CD4-positive, alpha-beta T cell treated with Interleukin-17A for 1 hour (primary cell): ENCODE measurements at regions not wholly inside any gene's neighbourhood (a gene's known extent, or its start where the extent isn't known, plus 50 kb on each side); places are given as distances from the start of the nearest gene placed in this dataset.
"Not testable (repeated sequence)": the region's sequence is repeated elsewhere in the genome, so short reads cannot be mapped to it uniquely, and the experiment has no call there.

Experiments used
- DNase-seq: peaks from one replicate; pipeline ENCODE4 v3.0.0-alpha.2; 2020

DNA sequence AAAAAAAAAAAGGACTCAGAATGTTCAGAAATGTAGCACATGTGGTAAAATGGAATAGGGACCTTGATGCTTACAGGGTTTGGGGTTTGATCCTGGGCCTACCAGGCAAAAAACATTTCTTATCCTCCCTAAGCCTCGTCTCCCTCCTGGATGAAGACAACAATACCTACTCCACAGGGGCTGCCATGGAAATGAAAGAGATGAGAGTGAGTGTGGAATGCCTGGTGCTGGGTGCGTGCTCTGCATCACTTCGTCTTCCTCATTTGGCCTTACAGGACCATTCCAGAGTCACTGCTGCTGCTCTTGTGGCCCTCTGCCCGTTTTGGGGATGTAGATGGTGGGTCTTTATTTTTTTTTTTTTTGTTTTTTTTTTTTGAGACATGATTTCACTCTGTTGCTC, 692.9 kb upstream of the EEF2KMT start:
- no peak for DNase-seq

DNA sequence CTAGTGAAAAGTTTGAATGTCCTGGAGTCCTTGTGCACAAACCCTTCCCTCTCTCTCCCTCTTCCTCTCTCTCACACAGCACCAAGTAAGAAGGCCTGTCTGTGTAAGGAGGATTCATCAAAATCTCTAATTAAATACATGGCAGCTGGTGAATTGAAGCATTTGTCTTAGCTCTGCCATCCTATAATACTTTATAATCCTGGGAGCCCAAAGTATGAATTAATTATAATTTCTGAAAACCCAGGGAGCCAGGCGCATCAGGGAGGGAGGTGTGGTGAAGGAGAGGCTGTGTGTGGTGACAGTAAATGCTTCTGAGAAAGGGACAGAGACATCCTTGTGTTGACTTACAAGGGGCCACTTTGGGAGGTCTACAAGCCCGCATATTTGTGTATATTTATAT, 691.4 kb upstream of the EEF2KMT start:
- no peak for DNase-seq

DNA sequence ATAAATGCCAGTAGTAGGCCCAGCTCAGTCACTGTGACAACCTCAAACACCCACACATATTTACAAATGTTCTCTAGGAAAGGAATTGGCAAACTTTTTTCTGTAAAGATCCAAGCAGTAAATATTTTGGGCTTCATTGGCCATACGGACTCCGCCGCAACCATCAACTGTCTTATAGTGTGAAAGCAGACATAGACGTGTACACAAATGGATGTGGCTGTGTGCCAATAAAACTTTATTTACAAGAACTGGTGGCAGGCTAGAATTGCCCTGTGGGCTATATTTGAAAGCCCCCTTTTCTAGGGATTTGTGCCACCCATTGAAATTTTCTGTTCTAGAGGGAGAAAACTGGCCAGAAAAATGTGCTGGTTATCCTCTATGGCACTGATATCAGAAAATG, 683.8 kb upstream of the EEF2KMT start:
- no peak for DNase-seq

GRCh38 chr16:5776876-5777275, 679.3 kb upstream of the EEF2KMT start:
- no peak for DNase-seq

DNA sequence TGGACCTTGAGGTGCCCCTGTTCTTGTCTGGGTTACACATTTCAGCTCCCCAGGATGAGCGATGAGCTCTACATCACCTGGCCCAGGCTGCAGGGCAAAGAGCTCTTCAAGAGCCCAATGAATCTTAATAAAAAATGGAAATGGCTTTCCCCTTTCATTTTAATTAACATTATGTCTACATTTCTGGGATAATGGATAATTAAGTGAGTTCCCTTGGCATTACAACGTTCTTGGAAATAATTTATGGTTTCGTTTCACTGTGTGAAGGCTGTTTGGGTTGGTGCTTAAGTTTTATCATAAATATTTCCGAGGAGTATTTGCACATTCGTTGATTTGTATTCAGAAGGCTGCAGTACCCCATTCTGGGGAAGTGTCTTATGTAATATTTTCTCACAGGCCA, 678.3 kb upstream of the EEF2KMT start:
- DNase-seq, result no peak

GRCh38 chr16:5770118-5770517, 672.5 kb upstream of the EEF2KMT start:
- no peak for DNase-seq

DNA sequence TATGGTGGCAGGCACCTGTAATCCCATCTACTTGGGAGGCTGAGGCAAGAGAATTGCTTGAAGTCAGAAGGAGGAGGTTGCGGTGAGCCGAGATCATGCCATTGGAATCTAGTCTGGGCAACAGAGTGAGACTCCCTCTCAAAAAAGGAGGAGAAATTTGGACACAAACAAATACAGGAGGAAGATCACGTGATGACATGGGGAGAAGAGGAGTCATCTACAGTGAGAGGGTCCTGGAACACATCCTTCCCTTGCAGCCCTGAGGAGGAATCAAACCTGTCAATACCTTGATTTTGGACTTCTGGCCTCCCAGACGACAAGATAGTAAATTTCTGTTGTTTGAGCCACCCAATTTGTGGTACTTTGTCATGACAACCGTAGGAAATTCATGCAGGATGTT, 671.9 kb upstream of the EEF2KMT start:
- no peak for DNase-seq

- DNase-seq, result no peak
Measured at GRCh38 chr16:5768445-5768844, 670.9 kb upstream of the EEF2KMT start.

DNA sequence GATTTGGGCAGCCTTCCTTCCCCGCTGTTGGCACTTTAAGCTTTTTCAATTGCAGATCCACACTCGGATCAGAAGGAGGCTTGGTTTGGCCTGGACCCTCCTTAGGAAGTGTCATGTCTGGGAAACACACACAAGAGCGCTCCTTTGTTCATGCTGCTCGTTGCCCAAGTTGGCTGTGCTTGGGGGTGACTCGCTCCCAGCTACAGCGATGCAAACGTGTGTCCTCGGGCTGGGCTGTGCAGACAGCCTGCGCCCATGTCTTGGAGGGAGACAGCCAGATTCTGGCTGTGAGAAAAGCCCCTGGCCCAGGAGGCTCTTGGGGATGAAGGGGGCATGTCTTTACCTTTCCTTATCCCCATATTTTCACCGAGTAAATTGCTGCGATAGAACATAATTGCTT, 665.6 kb upstream of the EEF2KMT start:
- DNase-seq, result no peak

DNA sequence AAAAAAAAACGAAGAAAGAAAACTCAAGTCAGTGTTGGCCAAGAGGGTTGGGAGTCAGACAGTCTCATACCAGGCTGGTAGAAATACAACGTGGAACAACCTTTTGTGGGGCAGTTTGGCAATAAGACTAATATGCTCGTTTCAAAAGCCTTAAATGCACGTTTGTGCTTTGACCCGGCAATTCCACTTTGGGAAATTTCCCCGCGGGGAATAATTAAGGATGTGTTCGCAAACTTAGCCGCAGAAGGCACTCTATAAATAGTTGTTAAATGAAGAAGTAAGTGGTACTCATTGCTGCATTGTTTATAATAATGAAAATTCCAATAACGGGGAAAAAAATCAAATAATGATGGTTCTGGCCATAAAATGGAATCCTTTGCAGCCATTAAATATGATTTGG, 664.8 kb upstream of the EEF2KMT start:
- no peak for DNase-seq

- no peak for DNase-seq
Measured at GRCh38 chr16:5761592-5761991, 664.0 kb upstream of the EEF2KMT start.

GRCh38 chr16:5758281-5758680, 660.7 kb upstream of the EEF2KMT start:
- no peak for DNase-seq

- DNase-seq, result no peak
Measured at GRCh38 chr16:5756969-5757368, 659.4 kb upstream of the EEF2KMT start.

DNA sequence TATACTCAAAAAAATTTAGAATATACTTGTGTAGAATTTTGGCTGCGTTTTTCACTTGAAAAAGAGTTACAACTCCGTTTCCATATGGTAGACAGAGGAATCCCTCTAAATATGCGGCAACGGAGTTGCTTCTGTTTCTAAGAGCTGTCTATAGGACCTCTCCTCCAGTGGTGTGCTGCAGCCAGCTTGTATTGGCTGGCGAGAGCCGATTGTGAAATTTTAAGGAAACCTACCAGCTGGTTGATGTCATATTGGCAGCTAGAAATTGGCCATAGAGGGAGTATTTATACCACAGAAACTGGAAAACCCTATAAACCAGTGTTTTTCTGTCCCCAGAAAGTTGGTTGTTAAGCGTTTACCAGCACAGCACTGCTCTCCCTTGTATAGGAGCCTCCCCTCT, 655.8 kb upstream of the EEF2KMT start:
- DNase-seq, result no peak

DNA sequence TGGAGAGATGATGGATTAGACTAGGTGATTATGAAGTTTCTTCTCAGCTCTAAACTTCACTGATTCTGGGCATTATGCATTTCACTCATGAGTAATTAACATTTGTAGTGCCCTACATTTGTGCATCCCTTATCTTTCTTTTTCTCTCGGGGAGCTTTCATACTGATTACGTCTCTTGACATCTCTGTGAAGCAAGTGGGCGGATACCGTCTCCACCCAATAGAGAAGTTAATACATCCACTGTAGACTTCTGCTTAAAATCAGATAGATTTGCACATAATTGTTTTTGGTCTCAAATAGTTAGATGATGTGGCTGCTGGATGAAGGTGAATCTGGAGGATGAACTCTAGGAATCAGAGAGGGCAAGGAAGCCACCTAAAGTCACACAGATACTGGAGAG, 653.6 kb upstream of the EEF2KMT start:
- no peak for DNase-seq

- DNase-seq, result not testable (repeated sequence)
Measured at GRCh38 chr16:5750439-5750838, 652.8 kb upstream of the EEF2KMT start.

- no peak for DNase-seq
Measured at GRCh38 chr16:5738586-5738985, 641.0 kb upstream of the EEF2KMT start.

- DNase-seq, result no peak
Measured at GRCh38 chr16:5736209-5736930, 638.8 kb upstream of the EEF2KMT start.

DNA sequence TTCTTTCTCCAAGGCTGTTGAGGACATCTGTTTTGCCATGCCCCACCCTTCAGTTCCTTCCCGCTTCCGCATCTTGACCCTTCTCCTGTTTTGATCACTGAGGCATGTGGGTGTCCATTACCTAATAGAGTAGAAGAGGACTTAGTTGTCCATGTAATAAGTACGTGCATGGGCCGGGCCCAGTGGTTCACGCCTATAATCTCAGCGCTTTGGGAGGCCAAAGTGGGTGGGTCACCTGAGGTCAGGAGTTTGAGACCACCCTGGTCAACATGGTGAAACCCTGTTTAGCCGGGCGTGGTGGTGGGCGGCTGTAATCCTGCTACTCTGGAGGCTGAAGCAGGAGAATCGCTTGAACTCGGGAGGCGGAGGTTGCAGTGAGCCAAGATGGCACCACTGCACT, 637.8 kb upstream of the EEF2KMT start:
- no peak for DNase-seq

- no peak for DNase-seq
Measured at GRCh38 chr16:5730783-5731182, 633.2 kb upstream of the EEF2KMT start.

- no peak for DNase-seq
Measured at GRCh38 chr16:5722116-5722619, 624.6 kb upstream of the EEF2KMT start.

DNA sequence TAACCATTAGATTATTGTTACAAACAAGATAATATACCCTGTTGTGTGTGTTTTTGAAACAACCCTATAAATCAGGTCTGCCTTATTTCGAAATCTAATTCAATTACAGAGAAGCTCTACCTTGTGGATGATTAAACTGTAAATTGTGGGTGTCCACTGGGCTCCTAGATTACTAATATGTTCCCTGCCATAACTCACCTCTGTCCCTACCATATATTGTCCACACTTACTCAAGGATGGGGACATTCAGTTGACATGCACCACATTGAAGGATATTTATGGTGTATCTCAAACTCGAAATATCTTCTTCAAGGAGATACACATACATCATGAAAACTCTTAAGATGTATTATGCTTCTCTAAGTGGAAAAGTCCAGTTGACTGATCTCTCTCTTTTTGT, 617.6 kb upstream of the EEF2KMT start:
- DNase-seq, result no peak

DNA sequence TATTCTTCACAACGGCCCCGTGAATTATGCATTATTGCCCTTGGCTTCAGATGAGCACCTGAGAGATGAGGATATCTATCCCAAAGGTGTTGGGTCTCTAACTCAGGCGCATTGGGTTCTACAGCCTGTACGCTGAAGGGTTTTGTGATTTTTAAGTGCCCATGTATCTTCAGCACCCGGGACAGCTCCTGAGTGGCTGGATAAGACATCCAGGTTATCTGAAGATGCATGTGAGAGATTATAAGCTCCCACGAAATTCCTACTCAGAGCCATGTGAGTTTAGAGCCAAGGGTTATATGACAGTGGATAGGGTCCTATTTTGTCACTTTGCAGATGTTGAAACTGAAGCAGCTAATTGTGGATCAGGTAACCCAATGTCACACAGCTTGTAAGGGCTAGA, 612.3 kb upstream of the EEF2KMT start:
- DNase-seq, result no peak

GRCh38 chr16:5706211-5706610, 608.6 kb upstream of the EEF2KMT start:
- DNase-seq, result no peak

GRCh38 chr16:5704271-5704670, 606.7 kb upstream of the EEF2KMT start:
- no peak for DNase-seq
